A673 (cell line): ENCODE measurements at regions not wholly inside any gene's neighbourhood (a gene's known extent, or its start where the extent isn't known, plus 50 kb on each side); places are given as distances from the start of the nearest gene placed in this dataset.

ENCODE experiments used
- BruUV-seq: library from RNA; stranded (reverse); fragments of 400-500 nt; replicated peaks from 2 replicates; lab custom pipeline; 2021; lab: Mats Ljungman, UMichigan
- CTCF ChIA-PET: fragments of 300-600 bp; sonication (Branson Sonifier 250); formaldehyde crosslinking; loops from one replicate; lab custom pipeline; 2022; ENCODE audit warnings: antibody characterized with exemption; lab: Charles Lee
- POLR2A ChIA-PET: fragments of 300-600 bp; sonication (Branson Sonifier 250); formaldehyde crosslinking; loops from one replicate; lab custom pipeline; 2022; ENCODE audit warnings: antibody characterized with exemption; ENCODE audit not compliant: low non-redundant PET; lab: Charles Lee
- DNase-seq: peaks from one replicate; pipeline ENCODE4 v3.0.0-alpha.2; 2015; ENCODE audit warnings: low spot score
- H3K27ac ChIP-seq: fragments of 200-600 bp; sonication (generic); 2 replicates; pipeline ENCODE4 v1.5.1; 2016; ENCODE audit warnings: mixed run types, low read depth, mild to moderate bottlenecking, mixed read lengths, antibody characterized with exemption, low read length; ENCODE audit not compliant: poor library complexity, severe bottlenecking
- H3K27me3 ChIP-seq: fragments of 200-600 bp; sonication (generic); replicated peaks from 2 replicates; pipeline ENCODE4 v1.6.1; 2017; ENCODE audit warnings: mixed run types, low read depth, mild to moderate bottlenecking, mixed read lengths, antibody characterized with exemption, low read length; ENCODE audit not compliant: insufficient read depth, poor library complexity
- H3K36me3 ChIP-seq: fragments of 200-600 bp; sonication (generic); 2 replicates; pipeline ENCODE4 v1.6.1; 2016; ENCODE audit warnings: mixed run types, mild to moderate bottlenecking, mixed read lengths, antibody characterized with exemption, low read length; ENCODE audit not compliant: insufficient read depth, poor library complexity, severe bottlenecking
- H3K4me1 ChIP-seq: fragments of 200-600 bp; sonication (generic); 2 replicates; pipeline ENCODE4 v1.6.1; 2017; ENCODE audit warnings: mixed run types, mild to moderate bottlenecking, mixed read lengths, antibody characterized with exemption, low read length; ENCODE audit not compliant: insufficient read depth, poor library complexity, severe bottlenecking
- H3K4me3 ChIP-seq: fragments of 200-600 bp; sonication (generic); 2 replicates; pipeline ENCODE4 v1.5.1; 2016; ENCODE audit warnings: low read depth, mixed run types, mild to moderate bottlenecking, mixed read lengths, low read length; ENCODE audit not compliant: poor library complexity, severe bottlenecking
- H3K9me3 ChIP-seq: fragments of 200-600 bp; sonication (generic); 2 replicates; pipeline ENCODE4 v1.6.1; 2016; ENCODE audit warnings: mixed run types, low read depth, mild to moderate bottlenecking, mixed read lengths, antibody characterized with exemption, low read length; ENCODE audit not compliant: poor library complexity, severe bottlenecking
- EZH2 ChIP-seq: fragments of 200-600 bp; sonication (generic); IDR thresholded peaks from 2 replicates; pipeline ENCODE4 v1.6.1; 2017; ENCODE audit warnings: borderline replicate concordance, low read depth, mild to moderate bottlenecking, mixed read lengths, antibody characterized with exemption, low read length; ENCODE audit not compliant: poor library complexity, severe bottlenecking
- intact Hi-C: fragments of 100-400 bp; cut with micrococcal nuclease; formaldehyde crosslinking; loops from one replicate; pipeline ENCODE4 v1.10.0; 2022; ENCODE audit not compliant: unreplicated experiment
- TF ChIP-seq, protein P1 (sequence below): fragments of 300-800, 200-600 bp; sonication (generic); conservative IDR thresholded peaks from 2 replicates; pipeline ENCODE4 v1.5.1; 2017; ENCODE audit warnings: low read depth, mild to moderate bottlenecking, antibody characterized with exemption, low read length, moderate library complexity, mixed read lengths

DNA sequence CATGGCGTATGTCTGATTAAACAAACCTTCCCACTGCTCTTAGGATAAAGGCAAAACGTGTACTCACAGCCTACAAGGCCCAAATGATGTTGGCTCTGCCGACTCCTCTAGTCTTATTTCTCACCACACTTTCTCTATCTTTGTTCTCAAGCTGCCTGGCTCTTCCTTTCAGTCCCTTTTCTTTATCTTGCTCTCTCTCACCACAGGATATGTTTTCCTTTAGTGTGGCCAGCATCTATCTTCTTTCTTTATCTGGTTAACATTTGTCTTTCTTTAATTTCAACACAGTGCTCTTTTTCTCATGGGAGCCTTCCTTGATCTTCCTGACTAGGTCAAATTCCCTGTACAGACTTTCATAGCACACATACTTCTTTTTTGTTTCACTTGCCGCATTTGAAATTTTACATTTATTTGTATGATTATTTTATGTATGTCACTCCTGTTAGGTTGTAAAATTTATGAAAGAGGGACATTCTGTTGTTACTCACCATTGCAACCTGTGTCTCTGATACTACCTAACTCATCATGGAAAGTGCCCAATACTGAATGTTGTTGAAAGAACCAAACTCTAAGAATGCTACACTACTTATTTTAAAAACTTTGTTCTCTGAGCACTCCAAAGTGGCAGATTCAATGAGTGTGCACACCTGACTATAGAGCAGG lies 328.9 kb upstream of the CBLB start:
- CTCF ChIA-PET: no interaction called here
- H3K36me3 ChIP-seq: no peaks in the 10 kb centered on the region
- POLR2A ChIA-PET: no interaction called here
- H3K4me1 ChIP-seq: no peaks in the 10 kb centered on the region
- H3K27ac ChIP-seq: no peak overlapping the region
- H3K27me3 ChIP-seq: no peaks in the 10 kb centered on the region
- intact Hi-C loops: no loop called here
- no TSS peak for BruUV-seq
- H3K4me3 ChIP-seq: no peak overlapping the region
- DNase-seq: no peak
- H3K9me3 ChIP-seq: peaks cover 3% of the 10 kb centered on the region
- no peak for TF ChIP-seq EZH2
- TF ChIP-seq, protein P1, sequence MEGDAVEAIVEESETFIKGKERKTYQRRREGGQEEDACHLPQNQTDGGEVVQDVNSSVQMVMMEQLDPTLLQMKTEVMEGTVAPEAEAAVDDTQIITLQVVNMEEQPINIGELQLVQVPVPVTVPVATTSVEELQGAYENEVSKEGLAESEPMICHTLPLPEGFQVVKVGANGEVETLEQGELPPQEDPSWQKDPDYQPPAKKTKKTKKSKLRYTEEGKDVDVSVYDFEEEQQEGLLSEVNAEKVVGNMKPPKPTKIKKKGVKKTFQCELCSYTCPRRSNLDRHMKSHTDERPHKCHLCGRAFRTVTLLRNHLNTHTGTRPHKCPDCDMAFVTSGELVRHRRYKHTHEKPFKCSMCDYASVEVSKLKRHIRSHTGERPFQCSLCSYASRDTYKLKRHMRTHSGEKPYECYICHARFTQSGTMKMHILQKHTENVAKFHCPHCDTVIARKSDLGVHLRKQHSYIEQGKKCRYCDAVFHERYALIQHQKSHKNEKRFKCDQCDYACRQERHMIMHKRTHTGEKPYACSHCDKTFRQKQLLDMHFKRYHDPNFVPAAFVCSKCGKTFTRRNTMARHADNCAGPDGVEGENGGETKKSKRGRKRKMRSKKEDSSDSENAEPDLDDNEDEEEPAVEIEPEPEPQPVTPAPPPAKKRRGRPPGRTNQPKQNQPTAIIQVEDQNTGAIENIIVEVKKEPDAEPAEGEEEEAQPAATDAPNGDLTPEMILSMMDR: no peak

DNA sequence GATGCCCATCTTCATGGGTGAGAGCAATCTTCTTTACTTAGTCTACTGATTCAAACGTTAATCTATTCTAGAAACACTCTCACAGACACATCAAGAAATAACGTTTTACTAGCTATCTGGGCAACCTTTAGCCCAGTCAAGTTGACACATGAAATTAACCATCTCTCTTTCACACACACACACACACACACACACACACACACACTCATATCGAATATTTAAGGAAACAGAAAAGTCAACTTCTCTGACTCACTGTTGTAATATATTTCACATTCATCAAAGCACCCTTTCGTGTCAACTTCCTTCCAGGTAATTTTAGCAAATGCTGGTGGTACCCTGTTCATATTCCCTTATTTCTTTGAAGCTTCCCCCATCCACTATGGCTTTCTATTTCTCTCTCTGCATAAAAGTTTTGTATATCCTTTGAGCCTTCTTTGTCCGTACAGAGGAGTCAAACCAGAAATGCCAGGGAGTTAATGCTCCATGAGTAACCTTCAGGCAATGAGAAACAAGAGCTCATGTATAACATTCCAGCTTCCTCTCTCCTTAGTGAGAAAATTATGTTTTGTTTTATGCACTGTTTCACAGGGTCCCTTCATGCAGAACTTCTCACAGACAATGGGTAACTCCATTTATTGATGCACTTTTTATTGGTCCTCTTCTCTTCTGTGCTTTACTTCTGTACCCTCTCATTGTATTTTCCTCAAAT lies 335.5 kb upstream of the CBLB start:
- no TSS peak for BruUV-seq
- intact Hi-C loops: loop anchor here (10.0 kb wide), 2 partner anchors 400 to 520 kb away; no protein-coding TSS in a partner anchor

DNA sequence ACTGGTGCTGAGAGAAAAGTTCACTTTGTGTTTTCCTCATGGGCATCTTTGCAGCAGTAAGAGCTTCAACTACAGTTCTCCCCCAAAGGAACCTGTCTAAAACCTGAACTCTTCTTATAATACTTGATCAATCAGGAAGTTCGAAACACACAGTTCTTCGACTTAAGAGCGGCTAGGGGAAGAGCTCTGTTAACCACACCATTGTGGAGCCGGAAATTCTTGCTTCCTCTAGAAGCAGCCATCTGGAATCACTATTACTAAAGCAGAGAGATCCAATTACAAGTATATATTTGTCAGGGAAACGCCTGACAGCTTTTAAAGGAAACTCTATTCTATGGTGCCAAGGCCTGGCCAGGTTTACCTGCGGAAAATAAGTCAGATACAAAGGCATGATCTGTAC lies 337.3 kb upstream of the CBLB start:
- CTCF ChIA-PET: no interaction called here
- intact Hi-C loops: loop anchor here (10.0 kb wide), 2 partner anchors 399 to 521 kb away; no protein-coding TSS in a partner anchor
- peaks cover 37% of the 10 kb centered on the region for H3K4me1 ChIP-seq
- BruUV-seq: no TSS peak
- POLR2A ChIA-PET: interaction anchor here (1.2 kb wide), 1 partner anchor 175 kb away, joined by 4 read pairs; no protein-coding TSS in a partner anchor
- peak overlapping the region; percentile 25 for H3K4me3 ChIP-seq
- peaks cover 6% of the 10 kb centered on the region for H3K9me3 ChIP-seq
- no peaks in the 10 kb centered on the region for H3K27me3 ChIP-seq
- no peaks in the 10 kb centered on the region for H3K36me3 ChIP-seq
- TF ChIP-seq, protein P1: no peak
- no peak for TF ChIP-seq EZH2
- peak overlapping the region; percentile 93 for H3K27ac ChIP-seq
- DNase-seq: peak; percentile 94

More for the DNA sequence above, 335.5 kb upstream of the CBLB start:
- Histone ChIP-seq H3K27ac (peak overlapping the region; percentile 93), H3K27me3 (no peaks in the 10 kb centered on the region), H3K9me3 (peaks cover 6% of the 10 kb centered on the region), H3K4me1 (peaks cover 37% of the 10 kb centered on the region), H3K4me3 (no peak overlapping the region), H3K36me3 (no peaks in the 10 kb centered on the region)
- CTCF ChIA-PET: no interaction called here
- TF ChIP-seq, protein P1: no peak
- TF ChIP-seq EZH2: no peak
- POLR2A ChIA-PET: no interaction called here
- DNase-seq: no peak
